Epithelial cell of esophagus (primary cell): ENCODE measurements at regions not wholly inside any gene's neighbourhood (a gene's known extent, or its start where the extent isn't known, plus 50 kb on each side); places are given as distances from the start of the nearest gene placed in this dataset.

Source experiments
- DNase-seq: peaks from one replicate; pipeline ENCODE4 v3.0.0; 2010; ENCODE audit warnings: low read depth
- H3K4me3 ChIP-seq: 2 replicates; pipeline ENCODE4 v1.5.1; 2011; ENCODE audit warnings: mild to moderate bottlenecking, low read length, control low read depth
- TF ChIP-seq, protein P1 (sequence below): IDR thresholded peaks from 2 replicates; pipeline ENCODE4 v1.5.1; 2011; ENCODE audit warnings: low read depth, mild to moderate bottlenecking, low read length, control low read depth, inconsistent platforms; ENCODE audit not compliant: insufficient read depth; ENCODE audit errors: missing control alignments

DNA sequence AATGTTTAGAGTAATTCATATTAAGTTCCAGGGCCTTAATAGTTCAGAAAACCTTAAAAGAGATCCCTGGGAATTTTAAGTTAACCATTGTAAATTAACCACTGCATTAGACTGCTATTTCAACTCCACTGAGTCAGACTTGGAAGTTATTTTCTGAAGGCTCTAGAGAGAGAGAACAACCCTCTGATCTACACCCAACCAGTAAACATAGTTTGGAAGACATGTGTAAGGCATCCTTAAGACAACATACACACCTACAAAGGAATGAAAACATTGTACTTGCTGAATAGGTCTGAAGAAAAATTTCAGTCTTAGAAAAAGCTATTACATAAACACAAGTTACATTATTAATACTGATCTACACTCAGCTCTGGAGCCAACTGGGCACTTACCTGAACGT is 158.2 kb upstream of the FST start:
- DNase-seq, result peak; percentile 84
- TF ChIP-seq, protein P1, sequence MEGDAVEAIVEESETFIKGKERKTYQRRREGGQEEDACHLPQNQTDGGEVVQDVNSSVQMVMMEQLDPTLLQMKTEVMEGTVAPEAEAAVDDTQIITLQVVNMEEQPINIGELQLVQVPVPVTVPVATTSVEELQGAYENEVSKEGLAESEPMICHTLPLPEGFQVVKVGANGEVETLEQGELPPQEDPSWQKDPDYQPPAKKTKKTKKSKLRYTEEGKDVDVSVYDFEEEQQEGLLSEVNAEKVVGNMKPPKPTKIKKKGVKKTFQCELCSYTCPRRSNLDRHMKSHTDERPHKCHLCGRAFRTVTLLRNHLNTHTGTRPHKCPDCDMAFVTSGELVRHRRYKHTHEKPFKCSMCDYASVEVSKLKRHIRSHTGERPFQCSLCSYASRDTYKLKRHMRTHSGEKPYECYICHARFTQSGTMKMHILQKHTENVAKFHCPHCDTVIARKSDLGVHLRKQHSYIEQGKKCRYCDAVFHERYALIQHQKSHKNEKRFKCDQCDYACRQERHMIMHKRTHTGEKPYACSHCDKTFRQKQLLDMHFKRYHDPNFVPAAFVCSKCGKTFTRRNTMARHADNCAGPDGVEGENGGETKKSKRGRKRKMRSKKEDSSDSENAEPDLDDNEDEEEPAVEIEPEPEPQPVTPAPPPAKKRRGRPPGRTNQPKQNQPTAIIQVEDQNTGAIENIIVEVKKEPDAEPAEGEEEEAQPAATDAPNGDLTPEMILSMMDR, result no peak
- H3K4me3 ChIP-seq, result no peak overlapping the region

DNA sequence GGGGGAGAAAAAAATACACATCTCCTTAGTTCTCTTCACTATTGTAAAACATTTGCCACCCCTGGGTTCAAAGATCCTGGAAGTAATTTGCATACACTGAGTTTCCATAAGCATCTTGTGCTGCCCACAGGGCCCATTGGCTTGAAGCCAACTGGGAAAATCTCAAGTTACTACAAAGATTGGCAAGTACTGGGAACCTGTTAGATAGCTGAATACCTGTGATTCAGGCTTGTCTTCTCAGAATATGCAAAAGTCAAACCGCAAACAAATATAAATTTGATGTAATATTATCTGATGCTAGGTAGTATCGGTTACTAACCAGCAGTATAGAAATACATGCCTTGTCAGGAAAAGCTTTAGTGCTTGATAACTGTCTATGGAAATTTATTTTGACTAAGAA is 156.9 kb upstream of the FST start:
- H3K4me3 ChIP-seq, result no peak overlapping the region
- TF ChIP-seq, protein P1, result no peak
- DNase-seq, result peak; percentile 99

DNA sequence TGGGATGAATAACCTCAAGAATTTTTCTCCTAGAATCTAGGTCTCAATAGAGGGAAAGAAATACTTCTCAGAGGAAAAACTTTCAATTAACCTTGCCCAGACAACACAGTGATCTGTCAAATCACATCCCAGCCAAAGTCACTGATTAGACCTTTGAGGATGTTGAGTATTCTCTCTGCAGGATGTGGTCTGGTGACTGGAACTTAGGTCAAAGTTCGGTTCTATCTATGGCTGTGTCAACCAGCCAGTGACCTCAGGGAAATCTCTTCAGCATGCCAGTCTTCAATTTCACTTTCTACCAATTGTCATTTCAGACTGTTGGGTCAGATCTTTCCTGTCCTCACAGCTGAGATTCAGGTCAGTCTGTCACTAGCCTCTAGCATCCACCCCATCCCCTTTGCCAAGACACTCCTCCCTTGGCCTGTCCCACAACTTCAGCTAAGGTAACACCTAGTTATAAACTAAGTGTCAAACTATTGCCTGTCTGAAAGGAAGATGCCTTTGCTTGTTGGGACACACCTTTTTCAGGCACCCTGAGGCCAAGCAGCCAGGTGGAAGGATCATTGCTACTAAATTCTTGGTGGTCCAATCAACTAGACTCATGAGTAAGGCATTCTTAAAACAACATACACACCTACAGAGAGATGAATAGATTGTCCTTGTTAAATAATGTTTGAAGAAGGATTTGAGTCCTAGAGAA is 156.3 kb upstream of the FST start:
- DNase-seq, result peak; percentile 99
- TF ChIP-seq, protein P1, result no peak
- no peak overlapping the region for H3K4me3 ChIP-seq

DNA sequence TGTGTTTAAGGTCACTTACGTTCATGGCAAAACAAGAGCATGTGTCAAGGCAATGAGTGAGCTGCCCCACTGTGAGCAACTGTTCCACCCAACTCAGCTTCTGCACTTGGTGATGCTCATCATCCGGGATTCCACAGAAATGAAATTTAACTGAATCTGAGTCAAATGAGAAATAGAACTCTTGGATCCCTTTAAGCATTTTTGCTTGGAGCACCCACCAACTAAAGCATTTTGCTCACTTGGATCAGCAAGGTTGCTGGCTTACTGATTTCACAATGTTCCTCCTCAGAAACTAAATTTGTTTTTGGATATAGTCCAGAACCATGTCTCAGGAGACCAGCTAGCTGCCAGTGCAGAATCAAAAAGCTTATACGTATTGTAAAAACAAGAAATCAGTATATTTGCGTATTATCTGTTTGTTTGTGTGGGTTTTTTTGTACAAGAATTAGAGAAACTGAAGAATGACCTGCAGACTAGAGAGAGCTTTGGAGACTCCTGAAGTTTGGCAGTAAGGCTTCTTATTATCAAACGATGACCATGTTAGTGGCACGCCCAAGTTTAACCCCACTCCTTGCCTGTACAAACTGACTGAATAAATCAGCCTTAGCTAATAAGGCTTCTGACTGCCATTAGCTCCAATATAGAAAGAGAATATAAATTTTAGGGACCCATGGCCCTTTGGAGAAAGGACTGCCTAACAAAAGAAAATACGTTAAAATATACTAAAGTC is 153.8 kb upstream of the FST start:
- no peak overlapping the region for H3K4me3 ChIP-seq
- peak; percentile 25 for DNase-seq
- TF ChIP-seq, protein P1, result no peak

DNA sequence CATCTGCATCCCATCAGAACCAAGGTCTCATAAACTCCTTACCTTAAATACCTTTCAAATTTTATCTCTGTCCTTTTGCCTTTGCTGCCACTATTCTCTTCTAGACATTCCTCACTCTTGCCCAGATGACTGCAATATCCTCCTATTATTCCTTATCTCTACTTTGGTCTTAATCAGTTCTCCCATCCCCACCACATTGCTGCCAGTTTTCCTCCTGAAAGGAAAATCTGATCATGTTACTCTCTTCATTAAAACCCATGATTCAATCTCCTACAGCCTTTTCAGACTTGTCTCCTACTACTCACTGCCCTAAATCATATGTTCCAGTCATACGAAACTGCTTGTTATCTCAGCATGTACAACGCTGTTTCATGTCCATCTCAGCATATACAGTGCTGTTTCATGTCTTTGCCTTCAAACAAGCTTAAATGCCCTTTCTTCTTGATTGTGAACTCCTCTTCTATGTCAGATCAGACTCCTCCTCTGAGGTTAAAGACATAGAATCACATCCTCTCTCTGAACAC is 152.6 kb upstream of the FST start:
- DNase-seq, result no peak

DNA sequence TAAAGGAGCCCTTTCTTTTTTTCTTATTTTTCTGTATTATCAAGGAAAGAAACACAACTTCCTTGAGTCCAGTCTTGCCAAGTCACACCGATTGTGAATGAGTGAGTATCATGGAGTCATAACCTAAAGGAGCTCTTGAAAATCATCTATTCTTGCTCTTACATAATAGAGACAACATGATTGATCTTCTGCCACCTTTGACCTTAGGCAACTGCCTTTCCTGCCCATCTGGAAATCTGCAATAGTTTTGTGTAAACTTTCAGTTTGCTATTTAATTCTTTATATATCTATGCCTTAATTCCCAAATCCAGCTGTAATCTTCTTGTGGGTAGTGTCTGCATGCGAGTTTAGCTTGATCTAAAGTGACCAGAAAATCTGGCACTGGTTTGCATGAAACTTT is 149.9 kb upstream of the FST start:
- no peak overlapping the region for H3K4me3 ChIP-seq
- DNase-seq, result no peak
- TF ChIP-seq, protein P1, result no peak

More for the DNA sequence above, 152.6 kb upstream of the FST start:
- TF ChIP-seq, protein P1, result no peak
- no peak overlapping the region for H3K4me3 ChIP-seq
